ENCODE measurements at regions not wholly inside any gene's neighbourhood (a gene's known extent, or its start where the extent isn't known, plus 50 kb on each side); places are given as distances from the start of the nearest gene placed in this dataset.

- TF ChIP-seq CTCF (IDR thresholded peaks at IDR 0.05) (no peak), POLR2A (IDR thresholded peaks at IDR 0.05; ENCODE audit: low read depth) (no peak), POLR2AphosphoS5 (IDR thresholded peaks at IDR 0.05) (no peak)
Measured at GRCh38 chr13:79883216-79883615, 402.3 kb downstream of the NDFIP2 start.

All from esophagus muscularis mucosa (tissue), 3 donors.